GM19193 (cell line): ENCODE measurements at regions not wholly inside any gene's neighbourhood (a gene's known extent, or its start where the extent isn't known, plus 50 kb on each side); places are given as distances from the start of the nearest gene placed in this dataset.

ENCODE experiments used
- POLR2A ChIP-seq: IDR thresholded peaks from 4 replicates; pipeline ENCODE4 v1.6.1; 2011; ENCODE audit not compliant: insufficient read depth, insufficient read length; ENCODE audit errors: extremely low read depth

DNA sequence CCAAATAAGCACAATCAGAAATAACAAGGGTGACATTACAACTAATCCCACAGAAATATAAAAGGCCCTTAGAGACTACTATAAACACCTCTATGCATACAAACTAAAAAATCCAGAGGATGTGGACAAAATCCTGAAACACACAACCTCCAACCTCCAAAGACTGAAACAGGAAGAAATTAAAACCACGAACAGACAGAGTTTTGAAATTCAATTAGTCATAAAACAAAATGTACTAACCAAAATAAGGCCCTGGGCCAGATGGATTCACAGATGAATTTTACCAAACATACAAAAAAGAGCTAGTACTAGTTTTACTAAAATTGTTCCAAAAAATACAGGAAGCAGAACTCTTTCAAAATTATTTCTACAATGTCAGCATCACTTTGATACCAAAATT lies 1043.6 kb downstream of the DIPK2A start:
- TF ChIP-seq POLR2A = no peak

DNA sequence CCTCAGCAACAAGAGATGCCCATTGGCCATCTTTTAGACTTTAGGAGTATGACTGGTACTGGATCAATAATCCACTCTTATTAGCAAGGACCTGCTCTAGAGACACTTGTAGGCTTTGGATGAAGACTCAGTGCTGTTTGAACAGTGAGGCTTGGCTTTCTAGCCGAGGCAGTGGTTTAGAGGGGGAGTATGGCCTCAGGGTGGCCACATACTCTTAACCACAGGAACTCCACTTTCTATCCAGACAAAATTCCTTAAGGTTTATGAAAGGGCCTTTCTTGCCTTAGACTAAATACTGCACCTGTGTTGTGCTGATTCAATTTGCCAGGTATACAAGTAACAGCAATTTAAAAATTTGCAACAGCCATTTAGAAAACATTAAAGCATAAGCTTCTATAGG lies 1046.3 kb downstream of the DIPK2A start:
- no peak for TF ChIP-seq POLR2A

DNA sequence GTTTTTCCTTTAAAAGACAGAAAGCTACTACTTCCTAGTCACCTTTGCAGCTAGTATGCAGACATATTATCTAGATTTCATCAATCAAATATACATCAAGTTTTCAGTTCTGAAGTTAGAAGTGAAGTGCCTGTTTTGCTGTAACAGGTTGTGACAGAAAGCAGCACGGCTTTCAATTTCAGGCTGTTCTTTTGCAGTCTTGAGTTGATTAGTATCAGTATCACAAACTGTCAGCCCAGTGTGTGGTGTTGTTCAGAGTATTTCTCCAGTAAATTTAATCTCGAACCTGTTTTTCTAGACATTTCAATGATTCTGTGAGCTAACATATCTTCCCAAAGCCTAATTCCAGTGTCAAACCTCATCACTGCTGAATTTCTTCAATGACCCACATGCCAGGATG lies 1050.8 kb downstream of the DIPK2A start:
- TF ChIP-seq POLR2A = no peak

DNA sequence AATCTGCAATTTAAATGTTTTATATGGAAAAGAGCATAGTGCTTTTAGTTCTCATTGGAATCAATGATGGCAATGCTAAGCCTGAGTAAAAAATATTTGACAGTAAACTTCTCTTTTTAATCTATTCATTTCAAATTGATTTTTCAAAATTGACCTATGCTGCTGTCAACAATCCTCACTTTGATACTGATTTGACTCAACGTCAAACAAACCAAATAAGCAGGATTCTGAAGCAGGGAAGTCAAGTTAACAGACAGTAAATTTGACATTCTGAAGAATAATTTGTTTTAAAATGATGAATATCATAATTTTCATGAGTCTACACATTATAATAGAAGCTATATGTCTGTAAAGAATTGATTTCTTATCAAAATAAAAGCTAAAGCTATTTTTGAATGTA lies 1053.1 kb downstream of the DIPK2A start:
- no peak for TF ChIP-seq POLR2A

DNA sequence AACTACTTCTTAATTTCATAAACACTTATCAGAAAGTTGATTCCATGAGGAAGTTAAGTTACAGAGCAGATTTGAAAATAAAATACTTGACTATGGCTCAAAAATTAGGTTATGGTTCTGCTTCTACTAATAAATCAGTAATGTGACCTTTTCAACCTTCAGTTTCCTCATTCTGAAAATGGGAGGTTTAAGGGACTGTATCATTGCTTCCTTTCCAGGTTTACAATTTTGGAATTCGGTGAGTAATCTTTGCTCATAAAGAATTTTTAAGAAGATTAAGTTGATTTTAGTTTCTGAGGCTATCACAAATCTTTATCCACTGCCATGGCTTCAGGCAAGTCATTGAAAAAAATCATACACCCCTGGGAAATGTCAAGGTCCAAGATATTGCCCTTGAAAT lies 1061.2 kb downstream of the DIPK2A start:
- no peak for TF ChIP-seq POLR2A

DNA sequence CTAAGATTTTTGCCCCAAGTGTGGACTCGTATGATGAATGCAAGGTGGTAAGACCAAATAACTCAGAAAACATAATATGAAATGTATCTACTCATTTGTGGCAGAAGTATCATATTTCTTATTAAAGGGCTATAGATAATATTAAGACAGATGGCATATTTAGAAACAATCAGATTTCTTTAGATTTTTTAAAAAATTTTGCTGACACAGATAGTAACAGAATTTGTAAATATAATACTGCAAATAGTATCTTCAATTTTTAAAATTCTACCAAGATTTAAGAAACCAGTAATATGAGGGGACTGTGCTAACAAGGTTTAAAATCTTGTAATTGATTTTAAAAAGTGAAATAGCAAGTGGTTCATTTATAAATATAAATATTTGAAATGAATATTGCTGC lies 1064.1 kb downstream of the DIPK2A start:
- no peak for TF ChIP-seq POLR2A

DNA sequence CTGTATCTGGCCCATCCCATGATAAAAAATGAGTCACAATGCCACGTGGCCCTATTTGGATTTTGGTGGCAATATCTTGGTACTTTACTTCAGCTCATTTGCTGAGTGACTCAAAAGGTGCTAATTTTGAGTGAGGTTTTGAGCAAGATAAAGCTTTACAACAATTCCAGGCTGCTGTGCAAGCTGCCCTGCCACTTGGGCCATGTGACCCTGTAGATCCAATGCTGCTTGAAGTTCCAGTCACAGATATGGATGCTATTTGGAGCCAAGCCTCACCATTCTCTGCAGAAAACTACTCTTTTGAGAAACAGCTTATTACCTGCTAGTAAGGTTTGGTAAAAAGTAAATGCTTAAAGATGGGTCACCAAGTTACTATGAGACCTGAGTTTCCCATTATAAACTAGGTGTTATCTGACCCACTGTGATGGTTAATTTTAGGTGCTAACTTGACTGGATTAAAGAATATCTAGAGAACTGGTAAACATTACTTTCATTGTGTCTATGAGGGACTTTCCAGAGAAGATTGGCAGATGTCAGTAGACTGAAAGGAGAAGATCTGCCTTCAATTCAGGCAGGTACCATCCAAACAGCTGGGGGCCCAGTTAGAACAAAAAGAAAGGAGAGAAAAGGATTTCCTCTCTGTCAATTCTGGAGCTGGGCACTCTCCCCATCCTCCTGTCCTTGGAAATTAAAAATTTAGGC lies 1083.9 kb downstream of the DIPK2A start:
- TF ChIP-seq POLR2A = no peak

DNA sequence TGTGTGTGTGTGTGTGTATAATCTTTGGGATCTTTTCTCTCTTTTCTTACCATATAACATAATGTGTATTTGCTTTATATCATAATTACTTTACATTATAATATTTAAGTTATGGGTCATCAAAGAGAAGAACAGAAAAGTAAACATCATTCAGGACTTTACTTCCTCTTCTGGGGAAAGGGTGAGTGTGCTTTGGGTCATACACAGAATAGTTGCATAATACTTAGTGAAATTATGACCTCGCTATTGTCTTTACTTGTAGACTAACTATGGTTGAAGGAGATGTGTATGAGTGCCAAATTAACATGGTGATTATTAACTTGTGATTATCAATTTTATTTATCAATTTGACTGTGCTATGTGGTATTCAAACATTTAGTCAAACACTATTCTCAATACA lies 1086.9 kb downstream of the DIPK2A start:
- TF ChIP-seq POLR2A = no peak

DNA sequence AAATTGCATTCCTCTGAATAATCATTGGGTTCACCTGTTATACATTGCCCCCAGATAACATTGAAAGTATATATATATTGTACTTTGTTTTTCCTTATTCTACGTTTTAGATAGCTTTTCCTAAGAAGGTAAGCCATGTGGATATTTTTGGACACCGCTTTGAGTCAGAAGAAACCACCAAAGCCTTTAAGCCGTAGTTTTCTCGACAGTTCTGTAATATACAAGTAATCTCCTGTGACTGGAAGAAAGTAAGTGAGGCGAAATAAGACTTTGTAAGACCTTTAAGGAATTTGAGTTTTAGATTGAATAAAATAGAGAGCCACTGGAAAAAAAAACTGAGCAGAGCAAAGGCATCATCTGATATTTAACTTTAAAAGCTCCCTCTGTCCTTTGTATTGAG lies 1092.0 kb downstream of the DIPK2A start:
- TF ChIP-seq POLR2A = no peak

DNA sequence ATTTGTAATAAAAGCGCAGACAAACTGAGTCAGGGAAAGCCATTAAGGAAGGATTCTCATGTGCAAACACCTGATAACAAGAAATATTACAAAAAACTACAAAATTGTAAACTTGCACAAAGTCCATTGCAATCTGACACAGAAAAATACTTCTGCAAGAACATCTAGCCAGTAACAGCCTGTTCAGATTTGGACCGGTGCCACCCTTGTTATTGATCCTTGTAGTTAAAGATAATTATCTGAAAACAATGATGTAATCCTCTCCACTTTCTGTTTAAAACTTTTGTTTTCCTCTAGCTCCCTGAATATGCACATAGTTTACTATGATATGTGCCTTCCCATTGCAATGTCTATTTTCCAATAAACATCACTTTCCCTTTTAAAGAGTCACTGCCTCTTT lies 1090.2 kb downstream of the PLOD2 start:
- TF ChIP-seq POLR2A = no peak

DNA sequence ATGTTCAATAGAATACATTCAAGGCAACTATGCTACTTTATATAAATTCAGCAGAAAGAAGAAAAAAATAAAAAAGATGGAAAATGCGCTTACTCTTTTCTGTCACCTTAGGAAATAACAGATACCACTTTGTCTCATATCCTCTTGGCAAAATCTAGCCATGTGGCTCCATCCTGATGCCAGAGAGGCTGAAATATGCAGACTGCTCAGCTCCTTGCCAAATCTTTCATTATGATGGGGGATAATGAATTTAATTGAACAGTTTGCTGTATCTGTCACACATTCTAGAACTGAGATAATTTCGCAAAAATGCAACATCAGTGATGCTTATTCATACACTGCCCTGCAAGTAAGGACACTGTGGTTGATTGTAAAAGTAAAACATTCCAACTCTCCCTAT lies 1081.5 kb downstream of the PLOD2 start:
- no peak for TF ChIP-seq POLR2A

DNA sequence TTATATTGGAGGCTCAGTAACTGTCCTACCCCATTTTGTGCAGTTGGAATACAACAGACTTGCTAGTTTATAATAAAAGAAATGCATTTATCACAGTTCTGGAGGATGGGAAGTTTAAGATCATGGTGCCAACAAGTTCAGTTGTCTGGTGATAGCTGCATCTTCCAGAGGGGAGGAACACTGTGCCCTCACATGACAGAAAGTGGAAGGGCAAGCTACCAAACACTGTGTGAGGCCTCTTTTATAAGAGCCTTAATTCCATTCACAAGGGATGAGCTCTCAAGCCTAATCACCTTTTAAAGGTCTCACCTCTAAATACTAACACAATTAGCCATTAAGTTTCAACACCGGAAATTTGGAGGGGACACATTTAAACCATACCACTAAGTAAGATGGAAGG lies 1073.9 kb downstream of the PLOD2 start:
- TF ChIP-seq POLR2A = no peak

DNA sequence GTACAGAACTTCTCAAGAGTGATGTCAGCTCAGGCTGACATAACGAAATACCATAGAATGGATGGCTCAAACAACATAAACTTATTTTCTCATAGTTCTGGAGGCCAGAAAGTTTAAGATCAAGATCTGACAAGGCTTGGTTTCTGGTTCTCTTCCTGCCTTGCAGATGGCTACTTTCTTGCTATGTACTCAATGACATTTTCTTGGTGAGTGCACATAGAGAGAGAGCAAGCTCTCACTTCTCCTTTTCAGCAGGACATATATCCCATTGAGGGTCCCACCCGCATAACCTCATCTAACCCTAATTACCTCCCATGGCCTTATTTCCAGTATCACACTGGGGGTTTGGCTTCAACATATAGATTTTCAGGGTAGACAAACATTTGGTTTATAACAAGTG lies 1072.1 kb downstream of the PLOD2 start:
- TF ChIP-seq POLR2A = no peak

DNA sequence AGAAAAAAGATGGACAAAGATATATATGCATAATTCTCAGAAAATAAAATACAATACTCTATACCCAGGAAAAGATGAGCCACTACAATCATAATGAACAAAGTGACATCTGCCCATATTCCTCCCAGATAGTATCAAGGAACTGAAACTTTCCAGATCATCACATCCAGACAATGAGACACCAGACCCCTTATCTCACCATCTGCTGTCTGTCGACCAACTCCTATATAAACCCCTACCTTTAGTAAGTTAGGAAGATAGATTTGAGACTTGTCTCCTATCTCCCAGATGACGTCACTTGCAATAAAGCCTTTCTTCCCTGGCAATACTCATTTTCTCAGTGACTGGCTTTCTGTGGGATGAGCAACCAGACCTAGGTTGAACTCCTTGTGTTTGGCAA lies 1071.6 kb downstream of the PLOD2 start:
- no peak for TF ChIP-seq POLR2A

DNA sequence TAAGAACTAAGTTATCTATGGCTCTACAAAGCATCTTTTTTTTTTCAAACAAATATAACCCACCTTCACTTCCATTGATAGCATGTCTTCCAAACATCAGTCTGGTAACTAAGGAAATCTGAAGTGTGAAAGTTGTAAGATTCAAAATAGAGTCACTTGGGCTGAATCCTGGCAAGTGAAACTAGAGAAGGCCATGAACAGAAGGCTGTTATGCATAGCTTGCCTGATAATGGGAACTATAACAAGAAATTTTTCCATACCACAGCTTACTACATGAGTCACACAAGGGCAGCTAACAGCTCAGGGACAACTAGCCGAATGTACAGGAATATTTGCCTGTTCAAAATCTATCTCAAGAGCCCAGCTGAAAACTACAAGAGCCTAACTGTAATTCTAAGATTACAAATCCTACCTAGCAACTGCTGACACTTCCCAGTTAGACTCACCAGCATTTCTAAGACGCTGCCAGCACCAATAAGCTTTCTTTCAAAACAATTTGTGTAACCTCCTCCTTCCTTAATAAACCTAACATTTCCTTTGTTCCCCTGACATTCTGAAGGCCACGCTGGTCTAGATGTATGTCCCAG lies 1066.5 kb downstream of the PLOD2 start:
- TF ChIP-seq POLR2A = no peak

DNA sequence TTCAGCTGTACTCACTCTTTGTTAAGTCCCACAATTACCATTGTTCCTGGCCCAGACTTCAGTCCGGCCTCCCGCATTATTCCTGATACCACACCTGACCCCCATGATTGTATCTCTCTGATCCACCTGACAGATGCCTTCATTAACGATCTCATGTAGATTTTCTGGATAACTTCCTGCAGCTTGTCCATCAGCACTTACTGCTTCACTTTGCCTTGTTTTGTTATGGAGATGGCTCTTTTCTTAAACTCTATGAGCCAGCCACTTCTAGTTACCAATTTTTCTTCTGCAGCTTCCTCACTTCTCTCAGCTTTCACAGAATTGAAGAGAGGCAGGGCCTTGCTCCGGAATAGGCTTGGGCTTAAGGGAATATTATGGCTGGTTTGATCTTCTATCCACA lies 1044.2 kb downstream of the PLOD2 start:
- no peak for TF ChIP-seq POLR2A

DNA sequence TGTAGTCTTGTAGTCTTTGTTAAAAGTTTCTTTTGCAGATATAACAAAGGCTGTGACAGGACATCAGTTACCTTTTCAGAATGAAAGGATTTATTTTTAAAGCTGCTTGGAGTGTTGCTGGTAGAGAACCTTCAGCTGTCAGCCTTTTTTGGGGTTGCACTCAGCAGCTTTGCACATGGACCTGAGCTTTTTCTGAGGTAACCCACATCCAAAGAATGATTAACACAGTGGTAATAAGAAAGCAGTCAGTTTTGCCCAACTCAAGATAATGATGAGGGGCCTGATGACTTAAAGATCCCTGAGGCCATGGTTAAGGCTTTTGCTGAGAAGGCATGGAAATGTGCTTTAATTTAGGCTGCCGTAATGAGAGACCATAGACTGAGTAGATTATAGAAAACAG lies 1042.7 kb downstream of the PLOD2 start:
- TF ChIP-seq POLR2A = no peak
